HL-60 (cell line): ENCODE measurements at regions not wholly inside any gene's neighbourhood (a gene's known extent, or its start where the extent isn't known, plus 50 kb on each side); places are given as distances from the start of the nearest gene placed in this dataset.
"Not testable (repeated sequence)": the region's sequence is repeated elsewhere in the genome, so short reads cannot be mapped to it uniquely, and the experiment has no call there.

Source experiments
- DNase-seq, 2 experiments: peaks; one replicate each; pipeline ENCODE4 v3.0.0-alpha.2; 2010 to 2020; ENCODE audit warnings: low read depth in 1 of 2, low spot score in 1 of 2
- H3K27ac ChIP-seq: fragments of 250-450 bp; sonication (Bioruptor Pico); replicated peaks from 2 replicates; pipeline ENCODE4 v1.5.1; 2020; ENCODE audit warnings: mild to moderate bottlenecking, moderate library complexity
- H3K27me3 ChIP-seq: fragments of 250-450 bp; sonication (Bioruptor Pico); 2 replicates; pipeline ENCODE4 v1.5.1; 2021; ENCODE audit warnings: mild to moderate bottlenecking, moderate library complexity; ENCODE audit not compliant: insufficient read depth, poor library complexity, severe bottlenecking
- H3K4me3 ChIP-seq: replicated peaks from 2 replicates; pipeline ENCODE4 v1.5.1; 2011; ENCODE audit warnings: mild to moderate bottlenecking, control low read depth, low read length; ENCODE audit not compliant: insufficient read depth
- CTCF ChIP-seq: IDR thresholded peaks from one replicate; pipeline ENCODE4 v1.5.1; 2011; ENCODE audit warnings: low read length, control low read depth, inconsistent platforms; ENCODE audit not compliant: insufficient read depth
- GABPA ChIP-seq: IDR thresholded peaks from 2 replicates; pipeline ENCODE4 v1.6.1; 2012; ENCODE audit warnings: low read depth
- POLR2AphosphoS5 ChIP-seq: IDR thresholded peaks from 2 replicates; pipeline ENCODE4 v1.6.1; 2012; ENCODE audit warnings: low read depth
- REST ChIP-seq: IDR thresholded peaks from 2 replicates; pipeline ENCODE4 v1.6.1; 2012; ENCODE audit warnings: low read depth; ENCODE audit not compliant: insufficient replicate concordance
- SPI1 ChIP-seq: IDR thresholded peaks from 2 replicates; pipeline ENCODE4 v1.6.1; 2012; ENCODE audit warnings: low read depth, mild to moderate bottlenecking, borderline replicate concordance

- not testable (repeated sequence) for H3K4me3 ChIP-seq, H3K27me3 ChIP-seq, H3K27ac ChIP-seq, DNase-seq
Observed at GRCh38 chr1:25171013-25171412, 61.3 kb downstream of the SYF2 start.

GRCh38 chr1:25170439-25170838 is 61.9 kb downstream of the SYF2 start:
- DNase-seq: no peak
- Histone ChIP-seq H3K27me3 (no peaks in the 10 kb centered on the region), H3K27ac (no peak overlapping the region), H3K4me3 (no peak overlapping the region)
- TF ChIP-seq SPI1: no peak
- TF ChIP-seq GABPA: no peak
- TF ChIP-seq CTCF: no peak
- TF ChIP-seq REST: no peak
- TF ChIP-seq POLR2AphosphoS5: no peak

GRCh38 chr1:25169610-25170009 is 62.7 kb downstream of the SYF2 start:
- DNase-seq: no peak
- no peak for TF ChIP-seq SPI1
- TF ChIP-seq POLR2AphosphoS5: no peak
- TF ChIP-seq CTCF: no peak
- no peak for TF ChIP-seq REST
- TF ChIP-seq GABPA: no peak
- no peak overlapping the region for H3K27ac ChIP-seq
- H3K4me3 ChIP-seq: no peak overlapping the region
- no peaks in the 10 kb centered on the region for H3K27me3 ChIP-seq

GRCh38 chr1:25169168-25169567 is 63.1 kb downstream of the SYF2 start:
- DNase-seq: no peak
- Histone ChIP-seq H3K4me3 (no peak overlapping the region), H3K27me3 (no peaks in the 10 kb centered on the region), H3K27ac (no peak overlapping the region)
- TF ChIP-seq REST (no peak), SPI1 (no peak), POLR2AphosphoS5 (no peak), GABPA (no peak), CTCF (no peak)
